BJ (cell line): ENCODE measurements at regions not wholly inside any gene's neighbourhood (a gene's known extent, or its start where the extent isn't known, plus 50 kb on each side); places are given as distances from the start of the nearest gene placed in this dataset.

Experiments used
- CTCF ChIA-PET: fragments of 350-600 bp; formaldehyde crosslinking; extraction: SDS; loops from one replicate; lab custom pipeline; 2021; ENCODE audit warnings: antibody characterized with exemption, inconsistent platforms; lab: Yijun Ruan, JAX
- POLR2A ChIA-PET: fragments of 300-600 bp; sonication (Branson Sonifier 250); formaldehyde crosslinking; extraction: SDS; loops from one replicate; lab custom pipeline; 2021; ENCODE audit warnings: antibody characterized with exemption; lab: Charles Lee
- DNase-seq: peaks from one replicate; pipeline ENCODE4 v3.0.0-alpha.2; 2011; ENCODE audit warnings: low read depth
- H3K27me3 ChIP-seq: 2 replicates; pipeline ENCODE4 v1.6.0; 2011; ENCODE audit warnings: low read length; ENCODE audit not compliant: control insufficient read depth, insufficient read depth
- H3K36me3 ChIP-seq: 2 replicates; pipeline ENCODE4 v1.5.1; 2011; ENCODE audit warnings: low read length; ENCODE audit not compliant: control insufficient read depth, insufficient read depth
- H3K4me3 ChIP-seq: 2 replicates; pipeline ENCODE4 v1.5.1; 2011; ENCODE audit warnings: low read depth, mild to moderate bottlenecking, control low read depth, low read length
- TF ChIP-seq, protein P1 (sequence below): IDR thresholded peaks from 2 replicates; pipeline ENCODE4 v1.5.1; 2011; ENCODE audit warnings: low read depth, mild to moderate bottlenecking, control low read depth, inconsistent platforms, low read length, moderate library complexity; ENCODE audit not compliant: insufficient read depth

DNA sequence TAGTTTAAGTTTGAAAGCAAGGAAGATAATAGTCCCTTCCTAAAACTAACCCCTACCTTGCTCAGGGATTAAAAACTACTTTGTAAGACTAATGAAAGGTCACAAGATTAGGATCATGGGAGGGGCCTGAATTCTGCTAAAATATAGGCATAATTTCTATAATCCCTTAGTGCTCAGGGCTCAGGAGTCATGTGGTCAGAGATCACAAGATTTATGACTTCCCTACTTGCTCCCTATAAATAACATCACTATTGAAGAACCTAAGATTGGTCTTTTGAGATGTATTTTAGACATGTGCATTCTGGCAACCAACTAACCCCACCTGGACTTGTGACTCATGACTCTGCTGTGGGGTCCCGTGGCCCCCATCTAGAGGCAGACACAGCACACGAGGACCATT is 81.1 kb downstream of the STMND1 start:
- Histone ChIP-seq H3K36me3 (no peaks in the 10 kb centered on the region), H3K27me3 (no peaks in the 10 kb centered on the region), H3K4me3 (no peak overlapping the region)
- POLR2A ChIA-PET: no interaction called here
- TF ChIP-seq, protein P1, sequence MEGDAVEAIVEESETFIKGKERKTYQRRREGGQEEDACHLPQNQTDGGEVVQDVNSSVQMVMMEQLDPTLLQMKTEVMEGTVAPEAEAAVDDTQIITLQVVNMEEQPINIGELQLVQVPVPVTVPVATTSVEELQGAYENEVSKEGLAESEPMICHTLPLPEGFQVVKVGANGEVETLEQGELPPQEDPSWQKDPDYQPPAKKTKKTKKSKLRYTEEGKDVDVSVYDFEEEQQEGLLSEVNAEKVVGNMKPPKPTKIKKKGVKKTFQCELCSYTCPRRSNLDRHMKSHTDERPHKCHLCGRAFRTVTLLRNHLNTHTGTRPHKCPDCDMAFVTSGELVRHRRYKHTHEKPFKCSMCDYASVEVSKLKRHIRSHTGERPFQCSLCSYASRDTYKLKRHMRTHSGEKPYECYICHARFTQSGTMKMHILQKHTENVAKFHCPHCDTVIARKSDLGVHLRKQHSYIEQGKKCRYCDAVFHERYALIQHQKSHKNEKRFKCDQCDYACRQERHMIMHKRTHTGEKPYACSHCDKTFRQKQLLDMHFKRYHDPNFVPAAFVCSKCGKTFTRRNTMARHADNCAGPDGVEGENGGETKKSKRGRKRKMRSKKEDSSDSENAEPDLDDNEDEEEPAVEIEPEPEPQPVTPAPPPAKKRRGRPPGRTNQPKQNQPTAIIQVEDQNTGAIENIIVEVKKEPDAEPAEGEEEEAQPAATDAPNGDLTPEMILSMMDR: no peak
- CTCF ChIA-PET: no interaction called here
- no peak for DNase-seq

DNA sequence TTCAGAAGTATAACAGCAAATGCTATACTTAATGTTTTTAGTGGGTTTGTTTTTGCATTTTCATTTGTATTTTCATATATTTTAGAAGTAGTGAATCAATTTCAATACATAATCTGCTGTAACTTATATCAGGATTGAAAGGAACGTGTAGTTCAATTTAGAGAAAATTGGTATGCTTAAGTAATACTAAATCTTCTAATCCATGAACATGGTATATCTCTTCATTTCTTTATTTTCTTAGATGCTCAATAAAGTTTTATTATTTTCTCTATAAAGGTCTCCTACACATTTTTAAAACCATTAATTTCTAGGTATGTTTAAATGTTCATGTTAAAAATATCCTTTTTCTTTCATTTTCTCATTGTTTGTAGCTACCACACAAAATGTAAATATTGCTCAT is 85.1 kb downstream of the STMND1 start:
- H3K27me3 ChIP-seq: no peaks in the 10 kb centered on the region
- no peak for DNase-seq
- no peaks in the 10 kb centered on the region for H3K36me3 ChIP-seq
- no peak overlapping the region for H3K4me3 ChIP-seq
- CTCF ChIA-PET: no interaction called here
- POLR2A ChIA-PET: no interaction called here
- TF ChIP-seq, protein P1: no peak

DNA sequence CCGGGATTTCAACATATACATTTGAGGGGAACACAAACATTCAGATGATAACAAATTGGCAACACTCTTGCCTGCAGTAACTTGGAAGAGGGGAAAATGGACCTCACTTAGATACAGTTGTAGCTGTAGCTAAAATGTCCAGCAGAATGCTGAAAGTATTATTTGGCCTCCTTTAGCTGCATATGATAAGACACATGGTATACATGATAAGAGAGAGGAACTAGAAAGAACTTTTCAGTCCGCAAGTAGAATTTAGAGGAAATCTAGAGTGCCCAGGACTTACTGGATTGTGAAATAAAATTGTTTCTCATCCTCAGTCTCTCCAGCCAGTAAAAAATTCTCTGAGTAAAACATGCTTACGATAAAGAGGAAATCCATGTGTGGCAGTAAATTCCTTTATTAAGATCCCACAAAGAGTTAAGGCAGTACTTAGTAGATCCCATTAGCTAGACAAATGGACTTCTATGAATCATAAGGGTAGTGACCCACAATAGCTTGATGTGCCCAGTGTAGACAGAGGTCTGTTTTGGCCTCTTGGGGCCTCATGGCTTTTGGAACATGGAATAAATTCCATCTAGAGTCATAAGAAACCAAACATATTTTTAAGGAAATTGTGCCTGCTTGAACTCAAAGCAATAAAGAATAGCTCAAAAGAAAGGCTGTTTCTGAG is 87.9 kb upstream of the RBM24 start:
- peak; percentile 13 for DNase-seq
- POLR2A ChIA-PET: no interaction called here
- TF ChIP-seq, protein P1: no peak
- Histone ChIP-seq H3K27me3 (no peaks in the 10 kb centered on the region), H3K36me3 (no peaks in the 10 kb centered on the region), H3K4me3 (no peak overlapping the region)
- CTCF ChIA-PET: interaction anchor here (0.8 kb wide), 1 partner anchor 831 kb away, joined by 3 read pairs; no protein-coding TSS in a partner anchor

DNA sequence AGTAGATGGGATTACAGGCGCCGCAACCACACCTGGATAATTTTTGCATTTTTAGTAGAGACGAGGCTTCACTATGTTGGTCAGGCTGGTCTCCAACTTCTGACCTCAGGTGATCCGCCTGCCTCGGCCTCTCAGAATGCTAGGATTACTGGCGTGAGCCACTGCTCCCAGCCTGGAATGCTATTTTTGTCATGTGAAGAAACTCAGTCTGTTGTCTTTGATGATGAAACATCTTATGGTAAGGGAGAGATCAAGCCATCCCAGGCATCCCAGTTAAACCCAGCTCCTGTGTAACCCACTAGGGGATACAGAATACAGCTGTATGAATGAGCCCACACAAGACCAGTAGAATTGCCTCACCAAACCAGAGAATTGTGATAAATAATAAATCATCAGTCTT is 83.6 kb upstream of the RBM24 start:
- Histone ChIP-seq H3K4me3 (no peak overlapping the region), H3K27me3 (no peaks in the 10 kb centered on the region), H3K36me3 (no peaks in the 10 kb centered on the region)
- ChIA-PET CTCF (no interaction called here), POLR2A (no interaction called here)
- DNase-seq: no peak
- TF ChIP-seq, protein P1: no peak

DNA sequence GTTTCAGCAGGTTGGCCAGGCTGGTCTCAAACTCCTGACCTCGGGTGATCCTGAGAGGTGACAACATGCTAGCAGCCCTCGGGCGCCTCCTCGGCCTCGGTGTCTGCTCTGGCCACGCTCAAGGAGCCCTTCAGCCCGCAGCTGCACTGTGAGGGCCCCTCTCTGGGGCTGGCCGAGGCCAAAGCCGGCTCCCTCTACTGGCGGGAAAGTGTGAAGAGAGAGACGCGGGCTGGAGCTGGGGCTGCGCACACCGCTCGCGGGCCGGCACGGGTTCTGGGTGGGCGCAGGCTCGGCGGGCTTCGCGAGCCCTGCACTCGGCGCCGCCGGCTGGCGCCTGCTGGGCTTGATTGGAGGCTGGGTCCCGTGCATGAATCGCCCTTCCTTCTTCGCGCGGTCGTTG is 80.8 kb upstream of the RBM24 start:
- Histone ChIP-seq H3K4me3 (no peak overlapping the region), H3K36me3 (no peaks in the 10 kb centered on the region), H3K27me3 (no peaks in the 10 kb centered on the region)
- no peak for DNase-seq
- TF ChIP-seq, protein P1: no peak
- ChIA-PET CTCF (interaction anchor here (1.3 to 1.7 kb wide), 2 partner anchors 8 to 12 kb away, joined by 3 to 5 read pairs; no protein-coding TSS in a partner anchor), POLR2A (no interaction called here)
